Mesendoderm (in vitro differentiated cells): ENCODE measurements at regions not wholly inside any gene's neighbourhood (a gene's known extent, or its start where the extent isn't known, plus 50 kb on each side); places are given as distances from the start of the nearest gene placed in this dataset.

Source experiments
- DNase-seq: peaks from one replicate; pipeline ENCODE4 v3.0.0; 2013
- H2AK5ac ChIP-seq: 2 replicates; pipeline ENCODE4 v1.6.1; 2013; ENCODE audit warnings: low read length, inconsistent platforms
- H2BK120ac ChIP-seq: 2 replicates; pipeline ENCODE4 v1.6.1; 2013; ENCODE audit warnings: low read depth, mild to moderate bottlenecking, low read length, moderate library complexity, mixed read lengths
- H2BK15ac ChIP-seq: replicated peaks from 2 replicates; pipeline ENCODE4 v1.6.1; 2013; ENCODE audit warnings: low read depth, mild to moderate bottlenecking, moderate library complexity
- H2BK5ac ChIP-seq: 2 replicates; pipeline ENCODE4 v1.6.1; 2013; ENCODE audit warnings: low read length, inconsistent platforms
- H3K18ac ChIP-seq: 2 replicates; pipeline ENCODE4 v1.6.1; 2013; ENCODE audit warnings: mild to moderate bottlenecking, low read length, mixed read lengths
- H3K23ac ChIP-seq: one replicate; pipeline ENCODE4 v1.6.1; 2013; ENCODE audit warnings: low read length
- H3K27ac ChIP-seq: 2 replicates; pipeline ENCODE4 v1.5.1; 2013; ENCODE audit warnings: low read depth, mild to moderate bottlenecking, inconsistent platforms, low read length, moderate library complexity
- H3K27me3 ChIP-seq: 2 replicates; pipeline ENCODE4 v1.6.1; 2013; ENCODE audit warnings: low read length, control low read depth, mild to moderate bottlenecking, inconsistent platforms; ENCODE audit not compliant: insufficient read depth, poor library complexity
- H3K36me3 ChIP-seq: 2 replicates; pipeline ENCODE4 v1.6.1; 2013; ENCODE audit warnings: low read length, inconsistent platforms; ENCODE audit not compliant: control insufficient read depth, insufficient read depth
- H3K4ac ChIP-seq: one replicate; pipeline ENCODE4 v1.6.1; 2013; ENCODE audit warnings: low read depth, mild to moderate bottlenecking, low read length, moderate library complexity
- H3K4me1 ChIP-seq: 2 replicates; pipeline ENCODE4 v1.6.1; 2013; ENCODE audit warnings: low read depth, low read length, inconsistent platforms; ENCODE audit not compliant: control insufficient read depth
- H3K4me2 ChIP-seq: 2 replicates; pipeline ENCODE4 v1.6.1; 2013; ENCODE audit warnings: low read length
- H3K4me3 ChIP-seq: 2 replicates; pipeline ENCODE4 v1.5.1; 2013; ENCODE audit warnings: mild to moderate bottlenecking, low read length
- H3K56ac ChIP-seq: one replicate; pipeline ENCODE4 v1.6.1; 2013; ENCODE audit warnings: low read length
- H3K79me1 ChIP-seq: 2 replicates; pipeline ENCODE4 v1.6.1; 2013; ENCODE audit warnings: low read length, inconsistent platforms
- H3K79me2 ChIP-seq: 2 replicates; pipeline ENCODE4 v1.6.1; 2013; ENCODE audit warnings: mild to moderate bottlenecking, low read length; ENCODE audit not compliant: control insufficient read depth, insufficient read depth
- H3K9ac ChIP-seq: 2 replicates; pipeline ENCODE4 v1.6.1; 2013; ENCODE audit warnings: low read length, inconsistent platforms
- H4K5ac ChIP-seq: one replicate; pipeline ENCODE4 v1.6.1; 2013; ENCODE audit warnings: low read length
- H4K8ac ChIP-seq: one replicate; pipeline ENCODE4 v1.6.1; 2013; ENCODE audit warnings: low read depth, mild to moderate bottlenecking, control low read depth, low read length, moderate library complexity
- WGBS: extraction: QIAGEN DNeasy Blood & Tissue Kit; methylation state at CpG from one replicate; pipeline ENCODE4 v1.1.7; 2013; ENCODE audit warnings: low lambda C conversion rate, missing lambda C conversion rate; ENCODE audit not compliant: insufficient coverage; ENCODE audit errors: extremely low coverage; 5-methylcytosine and 5-hydroxymethylcytosine counted together

- no peak overlapping the region for H4K5ac ChIP-seq
- H3K18ac ChIP-seq = no peak overlapping the region
- no peak overlapping the region for H3K27ac ChIP-seq
- no peak overlapping the region for H3K9ac ChIP-seq
- no peak overlapping the region for H3K56ac ChIP-seq
- no peak overlapping the region for H4K8ac ChIP-seq
- H3K79me2 ChIP-seq = no peaks in the 10 kb centered on the region
- no peaks in the 10 kb centered on the region for H3K27me3 ChIP-seq
- no peak overlapping the region for H2AK5ac ChIP-seq
- DNase-seq = no peak
- no peak overlapping the region for H3K23ac ChIP-seq
- no peak overlapping the region for H3K4me3 ChIP-seq
- H3K4me1 ChIP-seq = no peaks in the 10 kb centered on the region
- H3K36me3 ChIP-seq = no peaks in the 10 kb centered on the region
- WGBS = no CpG with 5 or more reads among the region's 2 CpGs
- H2BK5ac ChIP-seq = no peak overlapping the region
- H2BK120ac ChIP-seq = no peak overlapping the region
- H3K4me2 ChIP-seq = no peak overlapping the region
- H3K4ac ChIP-seq = peak overlapping the region; percentile 36
- no peak overlapping the region for H2BK15ac ChIP-seq
- H3K79me1 ChIP-seq = no peaks in the 10 kb centered on the region
Measured at GRCh38 chr12:67798768-67799167, 150.2 kb downstream of the DYRK2 start.

- WGBS = no CpG with 5 or more reads among the region's 5 CpGs
- no peak overlapping the region for H3K27ac ChIP-seq
- H3K56ac ChIP-seq = no peak overlapping the region
- no peak overlapping the region for H3K23ac ChIP-seq
- H3K4ac ChIP-seq = no peak overlapping the region
- no peak overlapping the region for H4K8ac ChIP-seq
- no peak overlapping the region for H2BK5ac ChIP-seq
- no peaks in the 10 kb centered on the region for H3K79me1 ChIP-seq
- H3K18ac ChIP-seq = no peak overlapping the region
- peak; percentile 50 for DNase-seq
- no peak overlapping the region for H4K5ac ChIP-seq
- no peaks in the 10 kb centered on the region for H3K4me1 ChIP-seq
- no peaks in the 10 kb centered on the region for H3K27me3 ChIP-seq
- no peaks in the 10 kb centered on the region for H3K36me3 ChIP-seq
- H3K4me3 ChIP-seq = no peak overlapping the region
- no peak overlapping the region for H2BK15ac ChIP-seq
- no peak overlapping the region for H2BK120ac ChIP-seq
- no peak overlapping the region for H3K9ac ChIP-seq
- no peaks in the 10 kb centered on the region for H3K79me2 ChIP-seq
- H3K4me2 ChIP-seq = no peak overlapping the region
- no peak overlapping the region for H2AK5ac ChIP-seq
Measured at GRCh38 chr12:67802731-67803130, 154.2 kb downstream of the DYRK2 start.

DNA sequence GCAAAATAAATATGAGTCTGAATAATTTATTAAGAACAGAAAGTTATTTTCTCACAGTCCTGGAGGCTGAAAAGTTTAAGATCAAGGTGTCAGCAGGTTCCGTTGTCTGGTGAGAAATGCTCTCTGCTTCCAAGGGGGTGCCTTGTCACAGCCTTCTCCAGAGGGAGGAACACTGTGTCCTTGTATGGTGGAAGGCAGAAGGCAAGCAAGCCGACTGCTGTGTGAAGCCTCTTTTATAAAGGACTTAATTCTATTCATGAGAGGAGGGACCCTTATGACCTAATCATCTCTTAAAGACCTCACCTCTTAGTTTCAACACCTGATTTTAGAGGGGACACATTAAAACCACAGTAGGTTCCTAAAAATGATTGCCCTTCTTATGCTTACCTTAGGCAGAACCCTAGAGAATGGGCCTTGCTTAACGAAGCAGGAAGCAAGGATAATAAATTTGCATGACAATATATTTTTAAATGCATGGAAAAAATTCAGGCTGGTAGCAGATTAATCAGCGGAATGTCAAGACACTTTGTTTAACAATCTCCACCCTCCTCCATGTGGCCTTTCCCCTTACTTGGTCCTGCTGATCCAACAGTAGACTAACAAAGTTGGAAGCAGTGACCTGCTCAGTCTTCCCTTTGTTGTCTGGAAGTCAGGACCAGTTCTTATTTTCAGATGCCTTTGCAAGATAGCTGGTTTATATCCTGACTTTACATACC is 154.9 kb downstream of the DYRK2 start:
- no peak overlapping the region for H3K27ac ChIP-seq
- H4K8ac ChIP-seq = no peak overlapping the region
- H3K4me2 ChIP-seq = no peak overlapping the region
- no peak overlapping the region for H3K4ac ChIP-seq
- no peak overlapping the region for H3K56ac ChIP-seq
- DNase-seq = no peak
- no peaks in the 10 kb centered on the region for H3K79me1 ChIP-seq
- no peaks in the 10 kb centered on the region for H3K4me1 ChIP-seq
- no peaks in the 10 kb centered on the region for H3K36me3 ChIP-seq
- no peak overlapping the region for H2AK5ac ChIP-seq
- no peaks in the 10 kb centered on the region for H3K79me2 ChIP-seq
- H3K27me3 ChIP-seq = no peaks in the 10 kb centered on the region
- H2BK15ac ChIP-seq = no peak overlapping the region
- H3K23ac ChIP-seq = no peak overlapping the region
- H4K5ac ChIP-seq = no peak overlapping the region
- no peak overlapping the region for H3K4me3 ChIP-seq
- H3K9ac ChIP-seq = no peak overlapping the region
- no peak overlapping the region for H2BK120ac ChIP-seq
- no peak overlapping the region for H2BK5ac ChIP-seq
- WGBS = no CpG with 5 or more reads among the region's 4 CpGs
- H3K18ac ChIP-seq = no peak overlapping the region

- H2BK15ac ChIP-seq = no peak overlapping the region
- no peaks in the 10 kb centered on the region for H3K4me1 ChIP-seq
- no peaks in the 10 kb centered on the region for H3K79me2 ChIP-seq
- H2BK5ac ChIP-seq = no peak overlapping the region
- no peak overlapping the region for H3K4me2 ChIP-seq
- no peak overlapping the region for H3K18ac ChIP-seq
- no peak overlapping the region for H3K9ac ChIP-seq
- no peak overlapping the region for H2BK120ac ChIP-seq
- no peak overlapping the region for H3K23ac ChIP-seq
- no peak overlapping the region for H4K8ac ChIP-seq
- H3K27me3 ChIP-seq = no peaks in the 10 kb centered on the region
- no peaks in the 10 kb centered on the region for H3K79me1 ChIP-seq
- H4K5ac ChIP-seq = no peak overlapping the region
- no peak overlapping the region for H3K4me3 ChIP-seq
- no CpG with 5 or more reads among the region's 1 CpG for WGBS
- H3K36me3 ChIP-seq = no peaks in the 10 kb centered on the region
- DNase-seq = no peak
- H3K27ac ChIP-seq = no peak overlapping the region
- no peak overlapping the region for H3K56ac ChIP-seq
- H2AK5ac ChIP-seq = no peak overlapping the region
- no peak overlapping the region for H3K4ac ChIP-seq
Measured at GRCh38 chr12:67804168-67804567, 155.6 kb downstream of the DYRK2 start.

DNA sequence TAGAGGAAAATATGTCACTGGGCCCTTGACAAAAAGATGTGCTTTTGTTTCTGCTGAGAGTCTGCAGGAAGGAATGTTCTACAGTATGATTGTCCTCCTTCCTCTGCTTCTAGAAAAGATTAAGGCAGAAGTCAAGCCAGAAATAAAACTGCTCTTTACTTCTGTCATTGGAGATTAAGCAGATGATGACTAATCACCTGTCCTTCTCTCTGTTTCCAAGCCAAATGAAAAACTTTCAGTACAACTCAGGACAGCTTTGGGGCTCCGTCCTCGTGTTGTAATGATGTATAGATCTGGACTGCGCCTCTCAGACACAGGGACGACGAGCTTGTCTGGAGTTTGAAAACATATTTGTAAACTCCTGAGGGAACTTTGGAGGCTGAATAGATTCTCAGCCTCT is 159.3 kb downstream of the DYRK2 start:
- Histone ChIP-seq H3K79me1 (no peaks in the 10 kb centered on the region), H3K9ac (no peak overlapping the region), H3K4me1 (no peaks in the 10 kb centered on the region), H3K36me3 (no peaks in the 10 kb centered on the region), H3K79me2 (no peaks in the 10 kb centered on the region), H3K4me2 (no peak overlapping the region), H2AK5ac (no peak overlapping the region), H3K27me3 (no peaks in the 10 kb centered on the region), H4K8ac (no peak overlapping the region), H3K4ac (peak overlapping the region; percentile 70), H2BK15ac (no peak overlapping the region), H2BK5ac (no peak overlapping the region), H3K56ac (no peak overlapping the region), H3K4me3 (no peak overlapping the region), H3K27ac (no peak overlapping the region), H3K18ac (no peak overlapping the region), H4K5ac (no peak overlapping the region), H3K23ac (no peak overlapping the region), H2BK120ac (no peak overlapping the region)
- no peak for DNase-seq
- no CpG with 5 or more reads among the region's 5 CpGs for WGBS

DNA sequence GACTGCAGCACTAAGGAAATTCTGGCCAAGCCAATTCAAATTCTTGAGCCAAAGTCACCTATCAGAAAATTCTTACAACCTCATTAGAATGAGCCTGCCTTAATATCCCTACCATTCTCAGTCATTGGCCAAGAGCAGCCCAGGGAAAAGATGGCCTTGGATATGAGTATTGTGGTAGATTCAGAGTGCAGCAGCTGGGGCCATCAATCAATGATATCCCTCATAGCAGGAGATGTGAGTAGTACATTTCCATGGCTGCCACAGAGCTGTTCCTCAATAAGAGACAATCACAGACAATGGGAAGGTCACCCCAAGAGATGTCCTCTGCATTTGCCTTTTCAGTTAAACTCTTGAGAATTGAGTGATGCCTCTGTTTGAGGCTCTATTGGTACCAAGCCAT is 161.6 kb downstream of the DYRK2 start:
- H4K8ac ChIP-seq = no peak overlapping the region
- H3K36me3 ChIP-seq = no peaks in the 10 kb centered on the region
- H3K9ac ChIP-seq = no peak overlapping the region
- H2BK15ac ChIP-seq = no peak overlapping the region
- no peak overlapping the region for H3K4ac ChIP-seq
- no peak overlapping the region for H3K23ac ChIP-seq
- no peak overlapping the region for H2AK5ac ChIP-seq
- H3K56ac ChIP-seq = no peak overlapping the region
- H2BK120ac ChIP-seq = no peak overlapping the region
- no peak overlapping the region for H3K18ac ChIP-seq
- no peak overlapping the region for H4K5ac ChIP-seq
- no peaks in the 10 kb centered on the region for H3K4me1 ChIP-seq
- no peaks in the 10 kb centered on the region for H3K27me3 ChIP-seq
- H3K79me1 ChIP-seq = no peaks in the 10 kb centered on the region
- no peaks in the 10 kb centered on the region for H3K79me2 ChIP-seq
- H3K4me3 ChIP-seq = no peak overlapping the region
- no peak overlapping the region for H2BK5ac ChIP-seq
- H3K4me2 ChIP-seq = no peak overlapping the region
- no peak for DNase-seq
- H3K27ac ChIP-seq = no peak overlapping the region
